C4-2B (cell line): ENCODE measurements at regions not wholly inside any gene's neighbourhood (a gene's known extent, or its start where the extent isn't known, plus 50 kb on each side); places are given as distances from the start of the nearest gene placed in this dataset.

Experiments
- ZFX ChIP-seq: fragments of 450-650 bp; IDR thresholded peaks from 2 replicates; pipeline ENCODE4 v1.6.1; 2017
- TF ChIP-seq, protein P1 (sequence below): fragments of 450-650 bp; conservative IDR thresholded peaks from 2 replicates; pipeline ENCODE4 v1.5.1; 2017; ENCODE audit warnings: mild to moderate bottlenecking

GRCh38 chr10:105988848-105989247, 1175.7 kb downstream of the SORCS1 start:
- TF ChIP-seq, protein P1, sequence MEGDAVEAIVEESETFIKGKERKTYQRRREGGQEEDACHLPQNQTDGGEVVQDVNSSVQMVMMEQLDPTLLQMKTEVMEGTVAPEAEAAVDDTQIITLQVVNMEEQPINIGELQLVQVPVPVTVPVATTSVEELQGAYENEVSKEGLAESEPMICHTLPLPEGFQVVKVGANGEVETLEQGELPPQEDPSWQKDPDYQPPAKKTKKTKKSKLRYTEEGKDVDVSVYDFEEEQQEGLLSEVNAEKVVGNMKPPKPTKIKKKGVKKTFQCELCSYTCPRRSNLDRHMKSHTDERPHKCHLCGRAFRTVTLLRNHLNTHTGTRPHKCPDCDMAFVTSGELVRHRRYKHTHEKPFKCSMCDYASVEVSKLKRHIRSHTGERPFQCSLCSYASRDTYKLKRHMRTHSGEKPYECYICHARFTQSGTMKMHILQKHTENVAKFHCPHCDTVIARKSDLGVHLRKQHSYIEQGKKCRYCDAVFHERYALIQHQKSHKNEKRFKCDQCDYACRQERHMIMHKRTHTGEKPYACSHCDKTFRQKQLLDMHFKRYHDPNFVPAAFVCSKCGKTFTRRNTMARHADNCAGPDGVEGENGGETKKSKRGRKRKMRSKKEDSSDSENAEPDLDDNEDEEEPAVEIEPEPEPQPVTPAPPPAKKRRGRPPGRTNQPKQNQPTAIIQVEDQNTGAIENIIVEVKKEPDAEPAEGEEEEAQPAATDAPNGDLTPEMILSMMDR = no peak
- TF ChIP-seq ZFX = no peak
